ENCODE measurements at regions not wholly inside any gene's neighbourhood (a gene's known extent, or its start where the extent isn't known, plus 50 kb on each side); places are given as distances from the start of the nearest gene placed in this dataset.

DNA sequence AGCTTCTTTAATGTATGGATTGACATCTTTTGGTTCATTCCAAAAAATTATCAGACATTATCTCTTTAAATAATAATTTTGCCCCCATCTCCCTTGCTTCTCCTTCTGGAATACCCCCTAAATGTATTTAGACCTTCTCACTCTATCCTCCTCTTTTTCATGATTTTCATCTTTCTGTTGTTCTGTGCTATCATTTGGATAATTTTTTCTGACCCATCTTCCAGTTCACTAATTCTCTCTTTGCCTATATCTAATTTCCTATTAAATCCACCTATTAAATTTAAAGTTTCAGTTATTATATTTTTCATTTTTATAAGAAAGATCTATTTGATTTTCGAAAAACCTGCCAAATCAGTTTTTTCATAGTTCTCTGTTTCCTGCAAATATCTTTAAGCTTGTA is 67.8 kb upstream of the ODC1 start:
- ATAC-seq (ENCODE audit: low read depth) (no peak), DNase-seq (ENCODE audit: low spot score) (no peak)
- peak overlapping the region; percentile 68 for H3K27ac ChIP-seq (ENCODE audit: poor library complexity, severe bottlenecking)
- H3K4me1 ChIP-seq (ENCODE audit: insufficient read depth, poor library complexity, severe bottlenecking) = peaks cover 7% of the 10 kb centered on the region
- H3K4me3 ChIP-seq (ENCODE audit: severe bottlenecking) = no peak overlapping the region
- no peaks in the 10 kb centered on the region for H3K27me3 ChIP-seq (ENCODE audit: insufficient read depth, poor library complexity, severe bottlenecking)
- peaks cover 7% of the 10 kb centered on the region for H3K9me3 ChIP-seq (ENCODE audit: severe bottlenecking)
- H3K36me3 ChIP-seq (ENCODE audit: low read depth) = no peaks in the 10 kb centered on the region
- TF ChIP-seq, protein P1, sequence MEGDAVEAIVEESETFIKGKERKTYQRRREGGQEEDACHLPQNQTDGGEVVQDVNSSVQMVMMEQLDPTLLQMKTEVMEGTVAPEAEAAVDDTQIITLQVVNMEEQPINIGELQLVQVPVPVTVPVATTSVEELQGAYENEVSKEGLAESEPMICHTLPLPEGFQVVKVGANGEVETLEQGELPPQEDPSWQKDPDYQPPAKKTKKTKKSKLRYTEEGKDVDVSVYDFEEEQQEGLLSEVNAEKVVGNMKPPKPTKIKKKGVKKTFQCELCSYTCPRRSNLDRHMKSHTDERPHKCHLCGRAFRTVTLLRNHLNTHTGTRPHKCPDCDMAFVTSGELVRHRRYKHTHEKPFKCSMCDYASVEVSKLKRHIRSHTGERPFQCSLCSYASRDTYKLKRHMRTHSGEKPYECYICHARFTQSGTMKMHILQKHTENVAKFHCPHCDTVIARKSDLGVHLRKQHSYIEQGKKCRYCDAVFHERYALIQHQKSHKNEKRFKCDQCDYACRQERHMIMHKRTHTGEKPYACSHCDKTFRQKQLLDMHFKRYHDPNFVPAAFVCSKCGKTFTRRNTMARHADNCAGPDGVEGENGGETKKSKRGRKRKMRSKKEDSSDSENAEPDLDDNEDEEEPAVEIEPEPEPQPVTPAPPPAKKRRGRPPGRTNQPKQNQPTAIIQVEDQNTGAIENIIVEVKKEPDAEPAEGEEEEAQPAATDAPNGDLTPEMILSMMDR (IDR thresholded peaks at IDR 0.05; ENCODE audit: poor library complexity, severe bottlenecking) = no peak

DNA sequence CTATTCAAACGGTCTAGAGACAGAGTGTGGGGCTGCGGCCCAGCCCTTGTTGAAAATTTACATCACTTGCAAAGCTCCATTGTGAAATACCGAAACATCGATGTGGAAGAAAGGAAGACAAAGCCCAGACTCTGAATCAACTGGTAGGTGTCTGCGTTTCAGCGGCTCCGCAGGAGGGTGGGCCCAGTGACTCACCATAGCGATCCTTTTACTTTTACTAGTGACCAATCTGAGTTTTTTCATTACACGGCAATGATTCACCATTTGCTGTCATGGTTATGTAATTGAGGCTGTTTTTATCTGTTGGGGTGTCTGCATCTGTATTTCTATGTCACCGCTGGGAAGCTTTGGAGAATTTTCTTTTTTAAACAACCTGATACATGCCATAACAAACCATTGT is 66.6 kb upstream of the ODC1 start:
- peaks cover 7% of the 10 kb centered on the region for H3K9me3 ChIP-seq (ENCODE audit: severe bottlenecking)
- peaks cover 7% of the 10 kb centered on the region for H3K4me1 ChIP-seq (ENCODE audit: insufficient read depth, poor library complexity, severe bottlenecking)
- H3K36me3 ChIP-seq (ENCODE audit: low read depth) = no peaks in the 10 kb centered on the region
- H3K27me3 ChIP-seq (ENCODE audit: insufficient read depth, poor library complexity, severe bottlenecking) = no peaks in the 10 kb centered on the region
- TF ChIP-seq, protein P1 (IDR thresholded peaks at IDR 0.05; ENCODE audit: poor library complexity, severe bottlenecking) = no peak
- ATAC-seq (ENCODE audit: low read depth) = peak; percentile 97
- H3K27ac ChIP-seq (ENCODE audit: poor library complexity, severe bottlenecking) = peak overlapping the region; percentile 68
- peak; percentile 92 for DNase-seq (ENCODE audit: low spot score)
- no peak overlapping the region for H3K4me3 ChIP-seq (ENCODE audit: severe bottlenecking)

DNA sequence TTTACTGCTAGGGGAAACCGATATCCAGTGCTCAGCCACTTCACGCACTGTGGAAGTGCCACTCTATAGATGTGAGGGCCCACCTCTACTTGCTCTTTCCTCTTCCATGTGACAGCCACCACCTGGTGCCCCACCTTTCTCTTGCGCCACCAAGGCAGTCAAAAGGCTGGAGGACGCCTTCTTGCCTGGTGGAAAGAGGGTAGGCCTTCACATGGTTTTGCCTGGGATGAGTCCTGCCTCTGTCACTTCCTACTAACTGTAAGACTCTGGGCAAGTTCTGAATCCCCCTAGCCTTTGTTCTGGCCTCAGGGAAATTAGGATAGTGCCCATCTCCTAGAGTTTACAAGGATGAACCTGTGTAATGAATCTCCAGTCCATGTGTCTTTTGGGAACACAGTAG is 66.1 kb upstream of the ODC1 start:
- Histone ChIP-seq H3K36me3 (ENCODE audit: low read depth) (no peaks in the 10 kb centered on the region), H3K4me1 (ENCODE audit: insufficient read depth, poor library complexity, severe bottlenecking) (peaks cover 7% of the 10 kb centered on the region), H3K27me3 (ENCODE audit: insufficient read depth, poor library complexity, severe bottlenecking) (no peaks in the 10 kb centered on the region), H3K4me3 (ENCODE audit: severe bottlenecking) (no peak overlapping the region), H3K9me3 (ENCODE audit: severe bottlenecking) (peaks cover 7% of the 10 kb centered on the region), H3K27ac (ENCODE audit: poor library complexity, severe bottlenecking) (peak overlapping the region; percentile 68)
- peak; percentile 6; the same call in 1 of the 3 replicates for ATAC-seq (ENCODE audit: low read depth)
- TF ChIP-seq, protein P1 (IDR thresholded peaks at IDR 0.05; ENCODE audit: poor library complexity, severe bottlenecking) = no peak
- DNase-seq (ENCODE audit: low spot score) = no peak

DNA sequence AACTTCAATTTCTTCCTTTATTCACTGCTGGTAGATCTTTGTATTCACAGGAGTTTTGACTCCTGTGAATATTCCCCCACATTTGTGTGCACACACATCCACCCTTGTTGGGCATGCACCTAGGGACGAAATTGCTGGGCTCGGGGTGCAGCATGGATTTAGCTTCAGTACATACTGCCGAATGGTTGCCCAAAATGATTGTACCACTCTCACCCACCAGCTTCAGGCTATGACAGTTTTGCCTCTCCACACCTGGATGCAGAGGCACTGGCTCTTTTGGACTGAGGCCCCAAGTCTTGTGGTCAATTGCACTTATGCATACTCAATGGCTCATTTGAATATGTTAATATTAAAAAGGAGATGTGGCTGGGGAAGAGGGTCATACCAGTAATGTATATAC is 65.1 kb upstream of the ODC1 start:
- Histone ChIP-seq H3K4me3 (ENCODE audit: severe bottlenecking) (no peak overlapping the region), H3K36me3 (ENCODE audit: low read depth) (no peaks in the 10 kb centered on the region), H3K27ac (ENCODE audit: poor library complexity, severe bottlenecking) (no peak overlapping the region), H3K4me1 (ENCODE audit: insufficient read depth, poor library complexity, severe bottlenecking) (peaks cover 7% of the 10 kb centered on the region), H3K9me3 (ENCODE audit: severe bottlenecking) (peaks cover 7% of the 10 kb centered on the region), H3K27me3 (ENCODE audit: insufficient read depth, poor library complexity, severe bottlenecking) (no peaks in the 10 kb centered on the region)
- no peak for DNase-seq (ENCODE audit: low spot score)
- TF ChIP-seq, protein P1 (IDR thresholded peaks at IDR 0.05; ENCODE audit: poor library complexity, severe bottlenecking) = no peak
- no peak for ATAC-seq (ENCODE audit: low read depth)

- DNase-seq (ENCODE audit: low spot score) = no peak
- Histone ChIP-seq H3K27ac (ENCODE audit: poor library complexity, severe bottlenecking) (no peak overlapping the region), H3K4me3 (ENCODE audit: severe bottlenecking) (no peak overlapping the region), H3K4me1 (ENCODE audit: insufficient read depth, poor library complexity, severe bottlenecking) (no peaks in the 10 kb centered on the region), H3K36me3 (ENCODE audit: low read depth) (no peaks in the 10 kb centered on the region), H3K27me3 (ENCODE audit: insufficient read depth, poor library complexity, severe bottlenecking) (no peaks in the 10 kb centered on the region), H3K9me3 (ENCODE audit: severe bottlenecking) (no peaks in the 10 kb centered on the region)
- TF ChIP-seq, protein P1 (IDR thresholded peaks at IDR 0.05; ENCODE audit: poor library complexity, severe bottlenecking) = no peak
- no peak for ATAC-seq (ENCODE audit: low read depth)
These were observed 59.9 kb upstream of the ODC1 start for GRCh38 chr2:10508038-10508437.

Measured in RWPE2 (cell line).